K562 (cell line): ENCODE measurements at regions not wholly inside any gene's neighbourhood (a gene's known extent, or its start where the extent isn't known, plus 50 kb on each side); places are given as distances from the start of the nearest gene placed in this dataset.

Source experiments
- ATAC-seq: fragments of 200-7000 bp; cut with Tn5 transposase; 3 replicates; pipeline ENCODE4 v1.9.1; 2020; ENCODE audit warnings: moderate library complexity
- BruUV-seq: library from RNA; stranded (reverse); fragments of 400-500 nt; replicated peaks from 2 replicates; lab custom pipeline; 2021; lab: Mats Ljungman, UMichigan
- CTCF ChIA-PET: fragments of 300-600 bp; formaldehyde crosslinking; extraction: SDS; loops from one replicate; lab custom pipeline; 2021; ENCODE audit warnings: low intra/inter-chr PET ratio; lab: Yijun Ruan, JAX
- POLR2A ChIA-PET: fragments of 300-600, 350-650 bp; sonication (Branson Sonifier 250); formaldehyde crosslinking; extraction: SDS; loops from one replicate; lab custom pipeline; 2021; ENCODE audit warnings: antibody characterized with exemption, inconsistent platforms; lab: Yijun Ruan, JAX
- DNase-seq, 4 experiments: peaks; one replicate each; pipeline versions ENCODE4 v3.0.0 to v3.0.0-alpha.2; 2011 to 2018; ENCODE audit warnings: low spot score in 3 of 4, mixed read lengths in 3 of 4; ENCODE audit errors: extremely low read depth in 1 of 4
- FAIRE-seq: peaks from 2 replicates; lab custom pipeline; 2011; peaks lifted over from hg19 to GRCh38; lab: Jason Lieb, UNC
- H2AFZ ChIP-seq: 2 replicates; pipeline ENCODE4 v1.6.0; 2011; ENCODE audit warnings: low read depth, low read length, control low read depth, inconsistent platforms
- H3K27ac ChIP-seq: fragments of 200-600 bp; 3 replicates; pipeline ENCODE4 v1.8.0; 2011; ENCODE audit warnings: low read depth, mild to moderate bottlenecking, control low read depth, inconsistent platforms, low read length, moderate library complexity, mixed read lengths; ENCODE audit errors: extremely low read depth
- H3K27me3 ChIP-seq, 2 experiments: fragments of 300-600 bp in 1 of 2; 2 replicates in 1 of 2; 3 replicates in 1 of 2; pipeline versions ENCODE4 v1.6.0 to v1.8.0; 2011; ENCODE audit warnings: inconsistent platforms in 2 of 2, low read length in 2 of 2, mild to moderate bottlenecking in 1 of 2, mixed read lengths in 1 of 2, moderate library complexity in 1 of 2; ENCODE audit not compliant: control insufficient read depth in 2 of 2, insufficient read depth in 2 of 2
- H3K36me3 ChIP-seq: fragments of 300-600 bp; 3 replicates; pipeline ENCODE4 v1.8.0; 2011; ENCODE audit warnings: mild to moderate bottlenecking, low read length, inconsistent platforms; ENCODE audit not compliant: control insufficient read depth, insufficient read depth
- H3K4me1 ChIP-seq, 2 experiments: fragments of 200-600 bp in 1 of 2; replicated peaks in 1 of 2; 2 replicates in 1 of 2; 3 replicates in 1 of 2; pipeline versions ENCODE4 v1.5.1 to v1.8.0; 2011; ENCODE audit warnings: inconsistent platforms in 2 of 2, low read length in 2 of 2, mild to moderate bottlenecking in 1 of 2, mixed read lengths in 1 of 2, moderate library complexity in 1 of 2; ENCODE audit not compliant: control insufficient read depth in 2 of 2, insufficient read depth in 2 of 2
- H3K4me2 ChIP-seq: 2 replicates; pipeline ENCODE4 v1.6.1; 2011; ENCODE audit warnings: low read length, control low read depth, inconsistent platforms, mixed read lengths; ENCODE audit not compliant: insufficient read depth
- H3K4me3 ChIP-seq: fragments of 200-600 bp; sonication (generic), shearing (Covaris generic); 2 replicates; pipeline ENCODE4 v1.5.1; 2016; ENCODE audit warnings: control low read depth, inconsistent platforms
- H3K79me2 ChIP-seq: fragments of 200-600 bp; 3 replicates; pipeline ENCODE4 v1.8.0; 2011; ENCODE audit warnings: low read length, inconsistent platforms; ENCODE audit not compliant: control insufficient read depth, insufficient read depth
- H3K9ac ChIP-seq, 2 experiments: 2 replicates each; pipeline versions ENCODE4 v1.6.0 to v1.6.1; 2011; ENCODE audit warnings: low read depth in 2 of 2, low read length in 2 of 2, control low read depth in 1 of 2, inconsistent platforms in 1 of 2, mild to moderate bottlenecking in 1 of 2, mixed read lengths in 1 of 2; ENCODE audit not compliant: insufficient read depth in 1 of 2
- H3K9me1 ChIP-seq: one replicate; pipeline ENCODE4 v1.6.0; 2011; ENCODE audit warnings: inconsistent platforms, mild to moderate bottlenecking, low read length, moderate library complexity; ENCODE audit not compliant: control insufficient read depth, insufficient read depth
- H3K9me3 ChIP-seq: replicated peaks from 2 replicates; pipeline ENCODE4 v1.5.1; 2011; ENCODE audit warnings: low read depth, low read length, inconsistent platforms; ENCODE audit not compliant: control insufficient read depth, insufficient read depth
- H4K20me1 ChIP-seq: replicated peaks from 2 replicates; pipeline ENCODE4 v1.6.1; 2011; ENCODE audit warnings: low read length, inconsistent platforms, mixed read lengths; ENCODE audit not compliant: control insufficient read depth, insufficient read depth
- FOXK1 ChIP-seq: sonication (generic); formaldehyde crosslinking; IDR thresholded peaks from 2 replicates; pipeline ENCODE4 v1.8.0; 2022; ENCODE audit warnings: missing genetic modification reagents, mild to moderate bottlenecking, borderline replicate concordance
- FUS ChIP-seq: fragments of 200-400 bp; formaldehyde crosslinking; optimal IDR thresholded peaks from 2 replicates; pipeline ENCODE3; 2017; ENCODE audit warnings: low read depth, low read length
- GTF2A2 ChIP-seq: IDR thresholded peaks from 2 replicates; pipeline ENCODE4 v1.6.1; 2016; ENCODE audit warnings: mild to moderate bottlenecking, missing genetic modification characterization, missing compliant biosample characterization
- HDGF ChIP-seq: fragments of 450-650 bp; IDR thresholded peaks from 2 replicates; pipeline ENCODE4 v1.6.1; 2016
- HNRNPK ChIP-seq: fragments of 200-400 bp; formaldehyde crosslinking; IDR thresholded peaks from one replicate; pipeline ENCODE4 v1.6.1; 2018; ENCODE audit warnings: mild to moderate bottlenecking, low read depth, low read length; ENCODE audit not compliant: poor library complexity, severe bottlenecking
- MYNN ChIP-seq, 2 experiments: sonication (generic); formaldehyde crosslinking in 1 of 2; IDR thresholded peaks; 2 replicates each; pipeline versions ENCODE4 v1.5.0 to v1.6.1; 2016 to 2020; ENCODE audit warnings: antibody characterized with exemption in 1 of 2, missing genetic modification reagents in 1 of 2
- RBM15 ChIP-seq: fragments of 200-400 bp; formaldehyde crosslinking; IDR thresholded peaks from 2 replicates; pipeline ENCODE4 v1.6.1; 2018; ENCODE audit warnings: mild to moderate bottlenecking, low read length, moderate library complexity; ENCODE audit not compliant: insufficient read depth
- TCFL5 ChIP-seq: fragments of 250-450 bp; sonication (Bioruptor Pico); conservative IDR thresholded peaks from 2 replicates; pipeline ENCODE4 v1.6.1; 2021; ENCODE audit warnings: mild to moderate bottlenecking, moderate library complexity, matching md5 sums
- ZFP30 ChIP-seq: fragments of 250-450 bp; sonication (Bioruptor Pico); IDR thresholded peaks from 2 replicates; pipeline ENCODE4 v1.8.0; 2022; ENCODE audit warnings: moderate library complexity, mild to moderate bottlenecking, inconsistent platforms, borderline replicate concordance
- ZNF324 ChIP-seq: fragments of 250-450 bp; sonication (Bioruptor Pico); IDR thresholded peaks from 2 replicates; pipeline ENCODE4 v1.4.0; 2020; ENCODE audit warnings: mild to moderate bottlenecking
- ZNF57 ChIP-seq: fragments of 450-650 bp; formaldehyde crosslinking; IDR thresholded peaks from 2 replicates; pipeline ENCODE4 v1.4.0; 2020; ENCODE audit warnings: mild to moderate bottlenecking, moderate library complexity
- WGBS: fragments of 100-300 bp; shearing (Covaris generic); methylation state at CpG from one replicate; pipeline ENCODE4 v1.1.6; 2016; ENCODE audit warnings: low coverage, mixed read lengths; ENCODE audit not compliant: insufficient coverage; ENCODE audit errors: missing lambda C conversion rate; 5-methylcytosine and 5-hydroxymethylcytosine counted together
- in situ Hi-C: fragments of 300-500 bp; cut with MboI; formaldehyde crosslinking; loops from 4 replicates; pipeline ENCODE4 v1.15.0; 2018; ENCODE audit warnings: inconsistent platforms, mixed read lengths
- intact Hi-C: fragments of 100-400 bp; cut with micrococcal nuclease; formaldehyde crosslinking; loops from 2 replicates; pipeline ENCODE4 v1.14.2; 2022
- TF ChIP-seq, protein P1 (sequence below): fragments of 200-800 bp; sonication (Bioruptor generic); IDR thresholded peaks from 2 replicates; pipeline ENCODE4 v1.6.1; 2017; ENCODE audit warnings: missing genetic modification characterization, missing compliant biosample characterization

DNA sequence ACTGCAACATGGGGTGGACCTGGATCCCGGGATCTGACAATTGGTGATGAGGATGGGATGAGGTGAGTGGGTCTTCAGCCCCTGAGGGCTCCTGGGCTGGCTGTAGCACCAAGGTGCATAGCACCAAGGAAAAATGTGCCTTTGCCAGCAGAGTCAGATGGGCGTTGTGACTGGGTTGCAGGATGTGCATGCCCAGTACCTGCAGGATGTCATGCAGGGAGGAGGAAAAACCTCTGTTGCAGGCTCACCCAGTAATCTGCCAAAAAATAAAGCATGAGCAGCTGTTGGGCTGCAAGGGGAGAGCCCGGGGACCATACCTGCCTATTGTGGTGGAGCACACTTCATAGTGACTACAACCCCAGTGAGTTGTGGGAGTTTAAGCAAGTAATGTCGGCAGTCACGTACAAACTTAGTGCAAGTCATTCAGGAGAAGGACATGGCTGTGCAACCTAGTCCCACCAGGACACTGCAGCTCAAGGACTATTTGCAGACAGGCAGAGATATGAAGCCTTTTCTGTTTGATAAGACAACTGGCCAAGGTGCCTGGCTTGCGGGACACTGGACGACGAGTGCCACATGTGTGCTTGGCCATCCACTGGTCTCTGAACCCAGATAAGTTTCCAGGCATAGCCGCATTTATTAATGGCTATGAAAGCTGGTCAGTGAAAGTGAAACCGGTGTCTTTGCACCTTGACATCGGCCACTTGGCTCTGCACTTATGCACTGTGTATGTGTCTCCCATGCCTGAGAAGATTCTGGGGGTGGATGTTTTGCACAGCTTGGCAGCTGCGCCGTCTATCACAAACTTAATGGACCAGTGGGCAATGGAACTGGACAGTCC, 499.8 kb downstream of the KCNJ2 start:
- no peak overlapping the region for H2AFZ ChIP-seq
- no peak for ATAC-seq
- no peaks in the 10 kb centered on the region for H3K27me3 ChIP-seq
- in situ Hi-C loops (no loop called here), intact Hi-C loops (no loop called here)
- WGBS: 0% methylated on average over 13 of the region's 13 CpGs
- H3K27ac ChIP-seq: no peak overlapping the region
- CTCF ChIA-PET: no interaction called here
- no peaks in the 10 kb centered on the region for H3K9me3 ChIP-seq
- no TSS peak for BruUV-seq
- H4K20me1 ChIP-seq: no peaks in the 10 kb centered on the region
- H3K4me3 ChIP-seq: no peak overlapping the region
- no peak for FAIRE-seq
- DNase-seq: no peak
- H3K9ac ChIP-seq: no peak overlapping the region
- H3K9me1 ChIP-seq: no peaks in the 10 kb centered on the region
- no peak overlapping the region for H3K4me2 ChIP-seq
- POLR2A ChIA-PET: interaction anchor here (0.5 kb wide), 1 partner anchor 39 kb away, joined by 3 read pairs; no protein-coding TSS in a partner anchor
- H3K4me1 ChIP-seq: no peaks in the 10 kb centered on the region
- H3K36me3 ChIP-seq: no peaks in the 10 kb centered on the region
- H3K79me2 ChIP-seq: no peaks in the 10 kb centered on the region
- no peak for TF ChIP-seq ZFP30 (CRISPR knock-in tag)
- TF ChIP-seq, all 486 proteins: peak for 0

DNA sequence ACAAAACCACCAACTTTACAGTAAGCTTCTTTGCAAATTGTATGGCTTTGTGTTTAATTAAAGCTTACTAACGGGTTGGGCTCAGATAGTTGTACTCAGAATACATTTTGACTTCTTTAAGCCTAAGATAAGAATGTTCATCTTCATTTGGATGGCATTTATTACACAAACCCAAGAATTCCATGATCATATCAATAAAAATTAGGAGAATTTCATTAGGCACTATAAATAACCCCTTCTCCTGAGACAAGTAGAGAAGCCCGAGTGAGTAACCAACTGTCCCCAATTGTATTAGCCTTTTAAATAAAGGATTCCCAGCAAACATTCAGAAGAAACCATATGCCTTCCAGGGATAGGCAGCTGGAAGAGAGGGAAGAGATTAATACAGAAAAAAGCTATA, 504.7 kb downstream of the KCNJ2 start:
- in situ Hi-C loops (no loop called here), intact Hi-C loops (no loop called here)
- BruUV-seq: no TSS peak
- Histone ChIP-seq H3K4me2 (no peak overlapping the region), H3K36me3 (no peaks in the 10 kb centered on the region), H3K4me1 (no peaks in the 10 kb centered on the region), H3K9ac (no peak overlapping the region), H3K4me3 (no peak overlapping the region), H3K27me3 (no peaks in the 10 kb centered on the region), H2AFZ (no peak overlapping the region), H3K79me2 (no peaks in the 10 kb centered on the region), H4K20me1 (no peaks in the 10 kb centered on the region), H3K9me1 (no peaks in the 10 kb centered on the region), H3K27ac (no peak overlapping the region), H3K9me3 (no peaks in the 10 kb centered on the region)
- ATAC-seq: no peak
- no peak for TF ChIP-seq FOXK1 (CRISPR knock-in tag)
- TF ChIP-seq TCFL5 (CRISPR knock-in tag): no peak
- no peak for TF ChIP-seq HNRNPK
- TF ChIP-seq HDGF: no peak
- TF ChIP-seq RBM15: no peak
- TF ChIP-seq FUS: no peak
- no peak for TF ChIP-seq GTF2A2 (tag)
- no peak for TF ChIP-seq ZNF57 (CRISPR knock-in tag)
- TF ChIP-seq MYNN (IDR thresholded peaks at IDR 0.05): no peak
- TF ChIP-seq MYNN (CRISPR knock-in tag; IDR thresholded peaks at IDR 0.05): no peak
- TF ChIP-seq, protein P1, sequence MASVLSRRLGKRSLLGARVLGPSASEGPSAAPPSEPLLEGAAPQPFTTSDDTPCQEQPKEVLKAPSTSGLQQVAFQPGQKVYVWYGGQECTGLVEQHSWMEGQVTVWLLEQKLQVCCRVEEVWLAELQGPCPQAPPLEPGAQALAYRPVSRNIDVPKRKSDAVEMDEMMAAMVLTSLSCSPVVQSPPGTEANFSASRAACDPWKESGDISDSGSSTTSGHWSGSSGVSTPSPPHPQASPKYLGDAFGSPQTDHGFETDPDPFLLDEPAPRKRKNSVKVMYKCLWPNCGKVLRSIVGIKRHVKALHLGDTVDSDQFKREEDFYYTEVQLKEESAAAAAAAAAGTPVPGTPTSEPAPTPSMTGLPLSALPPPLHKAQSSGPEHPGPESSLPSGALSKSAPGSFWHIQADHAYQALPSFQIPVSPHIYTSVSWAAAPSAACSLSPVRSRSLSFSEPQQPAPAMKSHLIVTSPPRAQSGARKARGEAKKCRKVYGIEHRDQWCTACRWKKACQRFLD (CRISPR knock-in tag): no peak
- no peak for TF ChIP-seq ZNF324 (CRISPR knock-in tag)
- POLR2A ChIA-PET: no interaction called here
- DNase-seq: no peak
- WGBS: 2% methylated on average over 2 of the region's 2 CpGs
- no peak for FAIRE-seq
- CTCF ChIA-PET: no interaction called here
